Transverse colon (tissue), 4 donors: ENCODE measurements at regions not wholly inside any gene's neighbourhood (a gene's known extent, or its start where the extent isn't known, plus 50 kb on each side); places are given as distances from the start of the nearest gene placed in this dataset.

ENCODE experiments used
- DNase-seq: peaks from one replicate; pipeline ENCODE4 v3.0.0-alpha.2; 2019
- H3K27ac ChIP-seq, 4 donors: fragments of 200-600 bp; sonication (generic); 2 replicates each; pipeline ENCODE4 v1.5.1; 2016 to 2018; ENCODE audit warnings: inconsistent platforms in 4 of 4
- H3K27me3 ChIP-seq: fragments of 200-600 bp; sonication (generic); 2 replicates; pipeline ENCODE4 v1.5.1; 2017; ENCODE audit warnings: inconsistent platforms
- H3K36me3 ChIP-seq, 4 donors: fragments of 200-600 bp; sonication (generic); 2 replicates each; pipeline ENCODE4 v1.5.1; 2017 to 2019; ENCODE audit warnings: inconsistent platforms in 4 of 4
- H3K4me1 ChIP-seq, 4 donors: fragments of 200-600 bp; sonication (generic); 2 replicates each; pipeline ENCODE4 v1.5.1; 2017 to 2020; ENCODE audit warnings: inconsistent platforms in 4 of 4
- H3K4me3 ChIP-seq, 4 donors: fragments of 200-600 bp; sonication (generic); 1 replicate in 1 of 4; 2 replicates in 3 of 4; pipeline versions ENCODE4 v1.5.1 to v1.6.1; 2017 to 2019; ENCODE audit warnings: inconsistent platforms in 4 of 4
- H3K9me3 ChIP-seq, 2 donors: fragments of 200-600 bp; sonication (generic); 2 replicates each; pipeline ENCODE4 v1.5.1; 2017 to 2019; ENCODE audit warnings: inconsistent platforms in 2 of 2
- EP300 ChIP-seq: sonication (generic); formaldehyde crosslinking; IDR thresholded peaks from one replicate; pipeline ENCODE4 v1.6.1; 2017; ENCODE audit warnings: antibody characterized with exemption, low read depth
- POLR2A ChIP-seq: fragments of 450-650 bp; IDR thresholded peaks from one replicate; pipeline ENCODE4 v1.6.1; 2016; ENCODE audit warnings: antibody characterized with exemption, mild to moderate bottlenecking, moderate library complexity
- POLR2AphosphoS5 ChIP-seq, 3 donors: sonication (generic); formaldehyde crosslinking; IDR thresholded peaks; one replicate each; pipeline ENCODE4 v1.6.1; 2016; ENCODE audit warnings: antibody characterized with exemption in 3 of 3
- WGBS, 2 donors: methylation state at CpG; one replicate each; pipeline ENCODE4 v1.1.5; 2018; ENCODE audit warnings: low coverage in 1 of 2; 5-methylcytosine and 5-hydroxymethylcytosine counted together
- in situ Hi-C, 4 donors: fragments of 200-750 bp; cut with MboI; loops; one replicate each; pipeline versions ENCODE4 v1.15.0 to v1.15.1; 2017; ENCODE audit warnings: low sequenced_read_pairs in 3 of 4, low pct_ligation_motif_present in 1 of 4, low pct_unique_long_range_greater_than_20kb in 1 of 4
- intact Hi-C: fragments of 100-400 bp; cut with DNase I; formaldehyde crosslinking; loops from one replicate; pipeline ENCODE4 v1.15.1; 2023; ENCODE audit warnings: low total_unique reads
- TF ChIP-seq, protein P1 (sequence below), 5 experiments: fragments of 200-600 bp in 3 of 5; fragments of 450-650 bp in 2 of 5; sonication (generic) in 3 of 5; IDR thresholded peaks; 1 replicate in 2 of 5; 2 replicates in 3 of 5; pipeline ENCODE4 v1.5.1; 2016 to 2017; ENCODE audit warnings: antibody characterized with exemption in 5 of 5, inconsistent platforms in 3 of 5, mild to moderate bottlenecking in 2 of 5, moderate library complexity in 1 of 5

DNA sequence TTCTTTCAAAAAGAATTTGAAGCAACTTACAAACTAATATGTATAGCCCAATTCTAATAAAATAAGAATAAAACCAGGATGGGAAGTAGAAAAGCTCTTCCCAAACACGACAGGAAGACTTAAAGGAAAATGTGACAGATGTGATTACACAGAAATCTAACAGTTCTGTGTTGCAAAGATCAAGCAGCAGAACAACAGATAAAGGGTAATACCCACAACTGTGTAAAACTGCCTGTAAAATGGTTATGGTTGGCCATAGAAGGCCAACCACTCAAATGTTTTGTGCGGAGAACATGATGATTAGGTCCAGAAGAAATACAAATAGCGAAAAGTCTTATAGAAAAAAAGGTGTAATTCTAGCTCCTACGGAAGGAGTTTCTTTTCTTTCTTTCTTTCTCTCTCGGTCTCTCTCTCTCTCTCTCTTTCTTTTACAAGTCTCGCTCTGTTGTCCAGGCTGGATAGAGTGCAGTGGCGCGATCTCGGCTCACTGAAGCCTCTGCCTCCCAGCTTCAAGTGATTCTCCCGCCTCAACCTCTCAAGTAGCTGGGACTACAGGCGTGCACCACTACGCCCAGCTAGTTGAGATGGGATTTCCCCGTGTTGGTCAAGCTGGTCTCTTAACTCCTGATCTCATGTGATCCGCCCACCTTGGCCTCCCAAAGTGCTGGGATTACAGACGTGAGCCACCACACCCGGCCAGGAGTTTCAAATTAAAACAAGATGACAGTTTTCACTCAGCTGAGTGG, 128.5 kb downstream of the QRSL1 start:
- H3K4me1 ChIP-seq, result no peaks in the 10 kb centered on the region
- no peaks in the 10 kb centered on the region for H3K36me3 ChIP-seq
- H3K27ac ChIP-seq, result no peak overlapping the region
- intact Hi-C loops (no loop called here), in situ Hi-C loops (no loop called here)
- TF ChIP-seq POLR2AphosphoS5 (IDR thresholded peaks at IDR 0.05) (no peak), EP300 (no peak), POLR2A (no peak)
- TF ChIP-seq, protein P1, sequence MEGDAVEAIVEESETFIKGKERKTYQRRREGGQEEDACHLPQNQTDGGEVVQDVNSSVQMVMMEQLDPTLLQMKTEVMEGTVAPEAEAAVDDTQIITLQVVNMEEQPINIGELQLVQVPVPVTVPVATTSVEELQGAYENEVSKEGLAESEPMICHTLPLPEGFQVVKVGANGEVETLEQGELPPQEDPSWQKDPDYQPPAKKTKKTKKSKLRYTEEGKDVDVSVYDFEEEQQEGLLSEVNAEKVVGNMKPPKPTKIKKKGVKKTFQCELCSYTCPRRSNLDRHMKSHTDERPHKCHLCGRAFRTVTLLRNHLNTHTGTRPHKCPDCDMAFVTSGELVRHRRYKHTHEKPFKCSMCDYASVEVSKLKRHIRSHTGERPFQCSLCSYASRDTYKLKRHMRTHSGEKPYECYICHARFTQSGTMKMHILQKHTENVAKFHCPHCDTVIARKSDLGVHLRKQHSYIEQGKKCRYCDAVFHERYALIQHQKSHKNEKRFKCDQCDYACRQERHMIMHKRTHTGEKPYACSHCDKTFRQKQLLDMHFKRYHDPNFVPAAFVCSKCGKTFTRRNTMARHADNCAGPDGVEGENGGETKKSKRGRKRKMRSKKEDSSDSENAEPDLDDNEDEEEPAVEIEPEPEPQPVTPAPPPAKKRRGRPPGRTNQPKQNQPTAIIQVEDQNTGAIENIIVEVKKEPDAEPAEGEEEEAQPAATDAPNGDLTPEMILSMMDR (IDR thresholded peaks at IDR 0.05), result no peak
- no peak overlapping the region for H3K4me3 ChIP-seq
- no peak for DNase-seq
- WGBS, 2 donors, result 73 to 83% methylated on average over 11 to 16 of the region's 16 CpGs
- H3K27me3 ChIP-seq, result no peaks in the 10 kb centered on the region
- H3K9me3 ChIP-seq, result no peaks in the 10 kb centered on the region

DNA sequence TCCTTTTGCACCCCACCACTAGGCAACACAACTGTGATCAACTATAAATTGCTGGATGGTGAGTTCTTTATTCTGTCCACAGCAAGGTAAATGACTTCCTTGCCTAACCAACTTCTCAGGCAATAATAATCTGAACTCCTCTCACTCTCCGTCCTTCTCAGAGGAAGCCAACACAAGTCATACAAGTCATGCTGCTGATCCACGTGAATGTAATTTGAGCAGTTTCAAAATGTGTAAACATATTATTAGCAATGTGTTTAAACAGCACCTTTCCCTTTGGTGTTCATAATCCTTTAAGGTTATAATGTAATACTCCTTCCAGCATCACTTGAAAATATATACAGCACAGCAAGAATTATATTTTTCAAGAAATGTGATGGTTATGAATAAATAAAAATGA, 127.9 kb downstream of the QRSL1 start:
- in situ Hi-C loops, result no loop called here
- intact Hi-C loops, result no loop called here
- Histone ChIP-seq H3K36me3 (no peaks in the 10 kb centered on the region), H3K27me3 (no peaks in the 10 kb centered on the region), H3K27ac (no peak overlapping the region), H3K4me1 (no peaks in the 10 kb centered on the region), H3K9me3 (no peaks in the 10 kb centered on the region), H3K4me3 (no peak overlapping the region)
- DNase-seq, result no peak
- 21% methylated on average over 2 of the region's 2 CpGs; no CpG with 5 or more reads in 1 of the 2 donors for WGBS, 2 donors
- TF ChIP-seq, protein P1 (IDR thresholded peaks at IDR 0.05), result no peak

DNA sequence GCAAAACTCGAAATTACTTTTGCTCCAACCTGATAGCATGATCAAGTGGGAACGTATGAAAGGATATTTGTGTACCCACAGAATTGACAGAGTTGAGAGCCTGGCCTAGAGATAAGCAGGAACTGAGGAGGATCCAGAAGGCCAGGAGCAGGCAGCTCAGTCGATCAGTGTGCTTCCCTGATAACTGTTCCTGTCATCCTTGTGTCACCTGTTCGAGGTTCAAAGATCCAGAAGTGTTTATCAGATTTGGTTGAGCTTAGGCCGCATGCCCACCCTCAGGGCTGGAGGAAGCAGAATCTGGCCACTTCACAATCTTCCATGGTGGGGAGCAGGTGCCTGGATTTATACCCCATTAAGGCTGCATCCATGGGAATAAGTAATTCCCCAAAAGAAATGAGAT, 124.8 kb downstream of the QRSL1 start:
- Histone ChIP-seq H3K27ac (no peak overlapping the region), H3K27me3 (no peaks in the 10 kb centered on the region), H3K4me1 (peaks cover 0 to 18% (median 3%) of the 10 kb centered on the region in 4 donors), H3K4me3 (no peak overlapping the region), H3K9me3 (no peaks in the 10 kb centered on the region), H3K36me3 (no peaks in the 10 kb centered on the region)
- intact Hi-C loops (no loop called here), in situ Hi-C loops (no loop called here)
- 80 to 86% methylated on average over 1 to 5 of the region's 5 CpGs for WGBS, 2 donors
- no peak for DNase-seq
- TF ChIP-seq, protein P1 (IDR thresholded peaks at IDR 0.05), result no peak
- TF ChIP-seq POLR2A (no peak), EP300 (no peak), POLR2AphosphoS5 (IDR thresholded peaks at IDR 0.05) (no peak)

DNA sequence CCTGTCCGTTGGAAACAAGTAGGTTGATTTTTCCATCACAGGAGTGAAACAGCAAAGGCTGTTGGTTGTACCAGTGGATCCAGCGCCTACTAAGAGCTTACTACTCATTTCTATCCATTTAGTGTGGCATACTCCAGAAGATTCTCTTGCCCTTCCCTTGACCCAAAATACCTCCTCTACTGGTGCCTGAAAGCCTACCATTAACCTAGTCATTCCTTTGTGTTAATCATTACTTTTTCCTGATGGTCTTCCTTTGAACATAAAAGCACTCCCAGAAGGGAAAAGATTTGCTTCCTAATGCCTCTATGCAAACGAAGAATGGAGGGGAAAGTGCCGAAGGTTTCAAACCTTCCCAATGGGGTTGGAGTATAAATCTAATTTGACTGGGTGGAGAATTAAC, 123.3 kb downstream of the QRSL1 start:
- intact Hi-C loops, result no loop called here
- Histone ChIP-seq H3K4me1 (peaks cover 0 to 33% (median 3%) of the 10 kb centered on the region in 4 donors), H3K4me3 (no peak overlapping the region), H3K36me3 (no peaks in the 10 kb centered on the region), H3K27ac (no peak overlapping the region), H3K9me3 (no peaks in the 10 kb centered on the region), H3K27me3 (no peaks in the 10 kb centered on the region)
- in situ Hi-C loops, result no loop called here
- WGBS, 2 donors, result 71 to 81% methylated on average over 4 of the region's 4 CpGs
- no peak for TF ChIP-seq POLR2A
- TF ChIP-seq, protein P1 (IDR thresholded peaks at IDR 0.05), result no peak
- no peak for TF ChIP-seq EP300
- TF ChIP-seq POLR2AphosphoS5 (IDR thresholded peaks at IDR 0.05), result no peak
- no peak for DNase-seq
